Neural cell (in vitro differentiated cells): ENCODE measurements at regions not wholly inside any gene's neighbourhood (a gene's known extent, or its start where the extent isn't known, plus 50 kb on each side); places are given as distances from the start of the nearest gene placed in this dataset.

Experiments
- H2AFZ ChIP-seq: fragments of 200-600, 300-800 bp; sonication (generic), shearing (Covaris generic); 2 replicates; pipeline ENCODE4 v1.6.0; 2014; ENCODE audit warnings: low read depth, mild to moderate bottlenecking, antibody characterized with exemption, low read length, moderate library complexity
- H3F3A ChIP-seq: fragments of 200-600 bp; shearing (Covaris generic); 2 replicates; pipeline ENCODE4 v1.6.1; 2016; ENCODE audit warnings: mild to moderate bottlenecking, moderate library complexity, mixed read lengths, antibody characterized with exemption, low read length; ENCODE audit not compliant: insufficient read depth, poor library complexity, severe bottlenecking
- H3K27ac ChIP-seq: fragments of 200-600, 300-800 bp; sonication (generic), shearing (Covaris generic); 2 replicates; pipeline ENCODE4 v1.5.1; 2014; ENCODE audit warnings: mild to moderate bottlenecking, low read length, moderate library complexity
- H3K27me3 ChIP-seq: fragments of 300-800, 200-600 bp; sonication (generic), shearing (Covaris generic); 2 replicates; pipeline ENCODE4 v1.6.0; 2014; ENCODE audit warnings: mild to moderate bottlenecking, low read depth, low read length, moderate library complexity; ENCODE audit not compliant: insufficient read depth
- H3K36me3 ChIP-seq: fragments of 300-800, 200-600 bp; sonication (generic), shearing (Covaris generic); 2 replicates; pipeline ENCODE4 v1.5.1; 2014; ENCODE audit warnings: mild to moderate bottlenecking, antibody characterized with exemption, low read length, moderate library complexity; ENCODE audit not compliant: insufficient read depth
- H3K4me2 ChIP-seq: fragments of 300-800, 200-600 bp; sonication (generic), shearing (Covaris generic); 2 replicates; pipeline ENCODE4 v1.6.0; 2014; ENCODE audit warnings: mild to moderate bottlenecking, low read length
- H3K4me3 ChIP-seq: fragments of 300-800, 200-600 bp; sonication (generic), shearing (Covaris generic); 2 replicates; pipeline ENCODE4 v1.5.1; 2014; ENCODE audit warnings: mild to moderate bottlenecking, low read length, moderate library complexity
- H3K79me2 ChIP-seq: fragments of 200-600 bp; shearing (Covaris generic); replicated peaks from 2 replicates; pipeline ENCODE4 v1.6.0; 2014; ENCODE audit warnings: mild to moderate bottlenecking, low read length, moderate library complexity; ENCODE audit not compliant: insufficient read depth
- H3K9ac ChIP-seq: fragments of 300-800, 200-600 bp; sonication (generic), shearing (Covaris generic); 2 replicates; pipeline ENCODE4 v1.6.1; 2016; ENCODE audit warnings: mild to moderate bottlenecking, low read length, mixed read lengths
- H3K9me2 ChIP-seq: fragments of 200-600 bp; shearing (Covaris generic); 2 replicates; pipeline ENCODE4 v1.6.1; 2016; ENCODE audit warnings: mild to moderate bottlenecking, low read length, mixed read lengths; ENCODE audit not compliant: insufficient read depth
- H3K9me3 ChIP-seq: fragments of 200-600, 300-800 bp; sonication (generic), shearing (Covaris generic); 2 replicates; pipeline ENCODE4 v1.6.1; 2016; ENCODE audit warnings: mild to moderate bottlenecking, mixed run types, low read length, moderate library complexity, mixed read lengths
- H4K20me1 ChIP-seq: fragments of 200-600 bp; shearing (Covaris generic); 2 replicates; pipeline ENCODE4 v1.6.1; 2016; ENCODE audit warnings: mild to moderate bottlenecking, mixed run types; ENCODE audit not compliant: insufficient read depth
- EP300 ChIP-seq: fragments of 450-650 bp; conservative IDR thresholded peaks from 2 replicates; pipeline ENCODE4 v1.6.1; 2014; ENCODE audit warnings: antibody characterized with exemption, mild to moderate bottlenecking, moderate library complexity; ENCODE audit not compliant: poor library complexity, severe bottlenecking
- EZH2 ChIP-seq: fragments of 200-600, 300-800 bp; shearing (Covaris generic), sonication (generic); IDR thresholded peaks from 2 replicates; pipeline ENCODE4 v1.6.1; 2014; ENCODE audit warnings: antibody characterized with exemption, low read length, borderline replicate concordance, mild to moderate bottlenecking; ENCODE audit not compliant: insufficient read depth, poor library complexity, severe bottlenecking
- MXI1 ChIP-seq: fragments of 450-650 bp; conservative IDR thresholded peaks from 2 replicates; pipeline ENCODE4 v1.6.1; 2014; ENCODE audit warnings: antibody characterized with exemption, mild to moderate bottlenecking; ENCODE audit not compliant: poor library complexity, severe bottlenecking
- POLR2AphosphoS5 ChIP-seq: IDR thresholded peaks from 2 replicates; pipeline ENCODE4 v1.6.1; 2012
- RAD21 ChIP-seq: fragments of 450-650 bp; conservative IDR thresholded peaks from 2 replicates; pipeline ENCODE4 v1.6.1; 2014; ENCODE audit warnings: antibody characterized with exemption, mild to moderate bottlenecking, moderate library complexity
- SMC3 ChIP-seq: fragments of 450-650 bp; conservative IDR thresholded peaks from 2 replicates; pipeline ENCODE4 v1.6.1; 2014; ENCODE audit warnings: antibody characterized with exemption, mild to moderate bottlenecking, moderate library complexity; ENCODE audit not compliant: poor library complexity
- TAF1 ChIP-seq: IDR thresholded peaks from 2 replicates; pipeline ENCODE4 v1.6.1; 2012; ENCODE audit warnings: low read depth
- TF ChIP-seq, protein P1 (sequence below): IDR thresholded peaks from 2 replicates; pipeline ENCODE4 v1.6.1; 2012; ENCODE audit warnings: borderline replicate concordance
- TF ChIP-seq, protein P2 (sequence below): fragments of 450-650 bp; IDR thresholded peaks from 2 replicates; pipeline ENCODE4 v1.5.1; 2014; ENCODE audit warnings: antibody characterized with exemption, mild to moderate bottlenecking, moderate library complexity; ENCODE audit not compliant: poor library complexity, severe bottlenecking

DNA sequence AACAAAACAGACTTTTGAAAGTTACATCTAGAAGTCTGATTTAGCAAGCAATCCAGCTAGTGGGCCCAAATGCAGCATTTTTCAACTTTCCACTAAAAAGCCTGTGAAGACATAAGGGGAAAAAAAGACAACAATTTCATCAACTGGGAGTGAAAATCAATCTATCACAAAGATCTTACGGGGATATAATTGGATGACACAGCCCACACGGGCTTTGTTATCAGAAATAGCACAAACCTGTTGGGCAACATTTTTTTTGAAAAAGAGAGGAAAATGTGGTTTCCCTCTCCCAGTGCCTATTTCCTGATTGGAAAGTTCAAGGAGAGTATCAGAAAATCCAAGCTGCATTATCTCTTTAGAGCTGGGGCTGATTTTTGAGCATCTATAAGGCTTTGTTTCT lies 132.7 kb downstream of the EVA1A start:
- H3K4me3 ChIP-seq, result no peak overlapping the region
- no peaks in the 10 kb centered on the region for H3K79me2 ChIP-seq
- H3F3A ChIP-seq, result no peaks in the 10 kb centered on the region
- H4K20me1 ChIP-seq, result no peaks in the 10 kb centered on the region
- no peaks in the 10 kb centered on the region for H3K9me3 ChIP-seq
- peak overlapping the region; percentile 22 for H3K4me2 ChIP-seq
- H3K9me2 ChIP-seq, result no peaks in the 10 kb centered on the region
- no peaks in the 10 kb centered on the region for H3K36me3 ChIP-seq
- no peaks in the 10 kb centered on the region for H3K27me3 ChIP-seq
- no peak overlapping the region for H3K27ac ChIP-seq
- TF ChIP-seq RAD21 (no peak), POLR2AphosphoS5 (no peak), MXI1 (no peak), EP300 (no peak), TAF1 (no peak), SMC3 (no peak), EZH2 (no peak)
- TF ChIP-seq, protein P1, sequence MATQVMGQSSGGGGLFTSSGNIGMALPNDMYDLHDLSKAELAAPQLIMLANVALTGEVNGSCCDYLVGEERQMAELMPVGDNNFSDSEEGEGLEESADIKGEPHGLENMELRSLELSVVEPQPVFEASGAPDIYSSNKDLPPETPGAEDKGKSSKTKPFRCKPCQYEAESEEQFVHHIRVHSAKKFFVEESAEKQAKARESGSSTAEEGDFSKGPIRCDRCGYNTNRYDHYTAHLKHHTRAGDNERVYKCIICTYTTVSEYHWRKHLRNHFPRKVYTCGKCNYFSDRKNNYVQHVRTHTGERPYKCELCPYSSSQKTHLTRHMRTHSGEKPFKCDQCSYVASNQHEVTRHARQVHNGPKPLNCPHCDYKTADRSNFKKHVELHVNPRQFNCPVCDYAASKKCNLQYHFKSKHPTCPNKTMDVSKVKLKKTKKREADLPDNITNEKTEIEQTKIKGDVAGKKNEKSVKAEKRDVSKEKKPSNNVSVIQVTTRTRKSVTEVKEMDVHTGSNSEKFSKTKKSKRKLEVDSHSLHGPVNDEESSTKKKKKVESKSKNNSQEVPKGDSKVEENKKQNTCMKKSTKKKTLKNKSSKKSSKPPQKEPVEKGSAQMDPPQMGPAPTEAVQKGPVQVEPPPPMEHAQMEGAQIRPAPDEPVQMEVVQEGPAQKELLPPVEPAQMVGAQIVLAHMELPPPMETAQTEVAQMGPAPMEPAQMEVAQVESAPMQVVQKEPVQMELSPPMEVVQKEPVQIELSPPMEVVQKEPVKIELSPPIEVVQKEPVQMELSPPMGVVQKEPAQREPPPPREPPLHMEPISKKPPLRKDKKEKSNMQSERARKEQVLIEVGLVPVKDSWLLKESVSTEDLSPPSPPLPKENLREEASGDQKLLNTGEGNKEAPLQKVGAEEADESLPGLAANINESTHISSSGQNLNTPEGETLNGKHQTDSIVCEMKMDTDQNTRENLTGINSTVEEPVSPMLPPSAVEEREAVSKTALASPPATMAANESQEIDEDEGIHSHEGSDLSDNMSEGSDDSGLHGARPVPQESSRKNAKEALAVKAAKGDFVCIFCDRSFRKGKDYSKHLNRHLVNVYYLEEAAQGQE, result no peak
- TF ChIP-seq, protein P2, sequence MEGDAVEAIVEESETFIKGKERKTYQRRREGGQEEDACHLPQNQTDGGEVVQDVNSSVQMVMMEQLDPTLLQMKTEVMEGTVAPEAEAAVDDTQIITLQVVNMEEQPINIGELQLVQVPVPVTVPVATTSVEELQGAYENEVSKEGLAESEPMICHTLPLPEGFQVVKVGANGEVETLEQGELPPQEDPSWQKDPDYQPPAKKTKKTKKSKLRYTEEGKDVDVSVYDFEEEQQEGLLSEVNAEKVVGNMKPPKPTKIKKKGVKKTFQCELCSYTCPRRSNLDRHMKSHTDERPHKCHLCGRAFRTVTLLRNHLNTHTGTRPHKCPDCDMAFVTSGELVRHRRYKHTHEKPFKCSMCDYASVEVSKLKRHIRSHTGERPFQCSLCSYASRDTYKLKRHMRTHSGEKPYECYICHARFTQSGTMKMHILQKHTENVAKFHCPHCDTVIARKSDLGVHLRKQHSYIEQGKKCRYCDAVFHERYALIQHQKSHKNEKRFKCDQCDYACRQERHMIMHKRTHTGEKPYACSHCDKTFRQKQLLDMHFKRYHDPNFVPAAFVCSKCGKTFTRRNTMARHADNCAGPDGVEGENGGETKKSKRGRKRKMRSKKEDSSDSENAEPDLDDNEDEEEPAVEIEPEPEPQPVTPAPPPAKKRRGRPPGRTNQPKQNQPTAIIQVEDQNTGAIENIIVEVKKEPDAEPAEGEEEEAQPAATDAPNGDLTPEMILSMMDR, result no peak
- H3K9ac ChIP-seq, result no peak overlapping the region
- no peak overlapping the region for H2AFZ ChIP-seq

DNA sequence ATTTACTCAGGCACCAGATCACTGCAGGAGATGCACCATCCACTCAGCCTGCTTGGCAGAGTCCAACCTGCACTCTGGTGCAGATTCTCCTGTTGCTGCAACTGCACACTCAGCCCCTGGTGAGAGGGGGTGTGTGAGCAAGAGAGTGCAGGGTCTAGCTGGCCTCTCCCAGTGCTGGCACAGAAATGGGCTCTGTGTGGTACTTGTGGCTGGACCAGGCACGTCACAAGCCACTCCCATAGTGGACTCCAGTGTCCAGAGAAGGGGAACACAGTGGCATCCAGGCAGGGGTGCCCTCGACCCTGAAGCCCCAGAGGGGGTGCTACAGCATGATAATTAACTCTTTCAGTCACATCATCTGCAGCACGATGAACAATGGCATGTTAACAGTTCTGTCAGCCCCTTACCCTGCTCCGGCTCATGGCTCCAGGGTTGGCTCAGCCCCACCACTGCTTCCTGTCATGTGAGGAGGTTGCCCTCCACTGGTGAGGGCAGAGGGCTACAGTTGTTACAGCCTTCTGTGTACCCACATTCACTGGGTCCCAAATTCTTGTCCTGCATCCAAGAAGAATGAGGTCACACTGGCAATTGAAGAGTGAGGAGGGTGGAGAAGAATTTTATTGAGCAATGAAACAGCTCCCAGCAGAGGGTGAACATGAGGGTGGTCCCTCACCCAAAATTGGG lies 135.7 kb downstream of the EVA1A start:
- Histone ChIP-seq H3K4me3 (no peak overlapping the region), H3K9me2 (no peaks in the 10 kb centered on the region), H3K9me3 (no peaks in the 10 kb centered on the region), H3F3A (no peaks in the 10 kb centered on the region), H2AFZ (no peak overlapping the region), H3K27ac (no peak overlapping the region), H3K4me2 (no peak overlapping the region), H3K36me3 (no peaks in the 10 kb centered on the region), H3K9ac (no peak overlapping the region), H3K79me2 (no peaks in the 10 kb centered on the region), H3K27me3 (no peaks in the 10 kb centered on the region), H4K20me1 (no peaks in the 10 kb centered on the region)
- TF ChIP-seq RAD21, result no peak
- TF ChIP-seq TAF1, result no peak
- no peak for TF ChIP-seq SMC3
- no peak for TF ChIP-seq EZH2
- no peak for TF ChIP-seq MXI1
- no peak for TF ChIP-seq EP300
- TF ChIP-seq, protein P1, result no peak
- TF ChIP-seq, protein P2, result no peak
- TF ChIP-seq POLR2AphosphoS5, result no peak
